ENCODE measurements at regions not wholly inside any gene's neighbourhood (a gene's known extent, or its start where the extent isn't known, plus 50 kb on each side); places are given as distances from the start of the nearest gene placed in this dataset.

DNA sequence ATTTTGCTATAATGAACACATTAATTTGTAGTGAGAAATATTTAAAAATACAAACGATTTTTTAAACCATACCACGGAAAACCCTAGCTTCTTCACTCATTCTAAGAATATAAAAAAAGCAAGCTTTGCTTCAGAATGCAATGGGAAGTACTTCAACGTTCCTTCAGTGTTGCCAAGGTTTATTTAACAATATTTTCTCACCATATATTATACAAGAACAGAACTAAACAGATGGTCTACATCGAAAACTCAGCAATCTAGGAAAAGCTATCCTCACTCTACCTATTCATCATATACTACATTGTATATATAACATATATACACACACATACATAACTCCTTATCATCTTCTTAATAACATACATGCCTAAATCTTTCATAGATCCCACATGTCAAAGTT, 1047.4 kb downstream of the IGSF11 start:
- no peak for DNase-seq (ENCODE audit: low read depth)
- TF ChIP-seq CTCF (conservative IDR thresholded peaks at IDR 0.05; ENCODE audit: low read depth, low read length), result no peak

DNA sequence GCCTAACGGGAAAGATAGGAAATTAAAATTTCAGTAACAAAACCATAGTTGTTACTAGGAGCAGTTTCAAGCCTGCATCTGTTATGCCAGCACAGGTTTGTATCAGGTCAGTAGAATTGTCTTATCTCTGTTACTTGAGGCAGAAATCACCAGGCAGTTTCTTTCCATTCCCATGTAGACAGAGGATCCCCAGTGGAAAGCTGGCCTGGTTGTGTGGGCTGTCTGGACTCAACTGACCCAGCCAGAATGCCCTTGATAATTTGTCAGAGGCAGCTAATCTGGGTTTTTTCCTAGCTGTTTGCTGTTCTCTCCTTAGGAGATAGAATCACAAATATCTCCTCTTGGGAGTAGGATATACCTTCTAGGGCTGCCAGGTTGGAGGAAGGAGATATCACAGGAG, 1044.7 kb downstream of the IGSF11 start:
- TF ChIP-seq CTCF (conservative IDR thresholded peaks at IDR 0.05; ENCODE audit: low read depth, low read length), result no peak
- no peak for DNase-seq (ENCODE audit: low read depth)
- no peak overlapping the region for H3K4me3 ChIP-seq (ENCODE audit: low read depth, low read length)

More for the DNA sequence above, 1047.4 kb downstream of the IGSF11 start:
- no peak overlapping the region for H3K4me3 ChIP-seq (ENCODE audit: low read depth, low read length)

GRCh38 chr3:117990627-117991026, 1044.0 kb downstream of the IGSF11 start:
- H3K4me3 ChIP-seq (ENCODE audit: low read depth, low read length), result no peak overlapping the region
- TF ChIP-seq CTCF (conservative IDR thresholded peaks at IDR 0.05; ENCODE audit: low read depth, low read length), result no peak
- DNase-seq (ENCODE audit: low read depth), result no peak

- H3K4me3 ChIP-seq (ENCODE audit: low read depth, low read length), result no peak overlapping the region
- no peak for TF ChIP-seq CTCF (conservative IDR thresholded peaks at IDR 0.05; ENCODE audit: low read depth, low read length)
- no peak for DNase-seq (ENCODE audit: low read depth)
Measured at GRCh38 chr3:117995842-117996437, 1038.7 kb downstream of the IGSF11 start.

DNA sequence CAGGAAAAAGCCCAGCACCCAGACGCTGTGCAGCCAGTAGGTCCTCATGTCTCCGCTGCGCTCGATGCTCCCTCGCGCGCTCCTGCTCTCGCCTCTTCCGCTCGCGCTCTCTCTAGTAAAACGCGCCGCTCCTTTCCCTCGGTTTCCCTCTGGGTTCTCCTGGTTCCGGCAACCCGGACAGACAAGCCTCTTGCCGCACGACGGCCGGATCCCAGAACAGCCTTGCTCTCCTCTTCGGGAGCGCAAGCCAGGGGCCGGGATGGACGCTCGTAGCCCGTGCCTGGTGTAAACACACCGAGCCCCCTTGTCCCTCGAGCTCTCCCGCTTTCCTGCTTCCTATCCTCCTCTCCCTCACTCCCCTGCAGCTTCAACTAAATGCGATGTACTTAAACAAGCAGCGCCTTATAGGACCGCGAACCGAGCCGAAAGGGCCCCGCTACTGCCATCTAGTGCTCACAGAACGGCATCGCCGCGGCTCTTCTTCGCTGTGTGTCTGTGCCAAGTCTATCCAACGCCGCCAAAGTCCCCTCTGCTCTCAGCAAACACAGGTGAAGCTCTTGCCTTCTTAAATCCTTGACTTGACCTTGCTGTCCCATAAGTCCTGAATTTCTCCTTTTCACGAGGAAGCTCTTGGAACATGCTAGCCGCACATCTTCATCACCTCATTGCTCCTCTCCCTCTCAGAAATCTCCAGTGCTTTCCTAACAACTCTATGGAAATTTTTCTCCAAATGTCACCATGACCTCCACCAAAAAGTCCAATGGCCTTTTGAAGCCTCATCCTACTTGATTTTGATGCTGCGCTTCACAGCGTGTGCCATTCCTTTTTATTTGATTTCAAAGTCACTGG, 1037.2 kb downstream of the IGSF11 start:
- peak; percentile 13 for DNase-seq (ENCODE audit: low read depth)
- TF ChIP-seq CTCF (conservative IDR thresholded peaks at IDR 0.05; ENCODE audit: low read depth, low read length), result peak; percentile 93
- H3K4me3 ChIP-seq (ENCODE audit: low read depth, low read length), result peak overlapping the region; percentile 47

GRCh38 chr3:117998071-117998470, 1036.6 kb downstream of the IGSF11 start:
- no peak for TF ChIP-seq CTCF (conservative IDR thresholded peaks at IDR 0.05; ENCODE audit: low read depth, low read length)
- DNase-seq (ENCODE audit: low read depth), result no peak
- H3K4me3 ChIP-seq (ENCODE audit: low read depth, low read length), result no peak overlapping the region

All from epithelial cell of proximal tubule (primary cell).